ENCODE measurements at regions not wholly inside any gene's neighbourhood (a gene's known extent, or its start where the extent isn't known, plus 50 kb on each side); places are given as distances from the start of the nearest gene placed in this dataset.
"Not testable (repeated sequence)": the region's sequence is repeated elsewhere in the genome, so short reads cannot be mapped to it uniquely, and the experiment has no call there.

DNA sequence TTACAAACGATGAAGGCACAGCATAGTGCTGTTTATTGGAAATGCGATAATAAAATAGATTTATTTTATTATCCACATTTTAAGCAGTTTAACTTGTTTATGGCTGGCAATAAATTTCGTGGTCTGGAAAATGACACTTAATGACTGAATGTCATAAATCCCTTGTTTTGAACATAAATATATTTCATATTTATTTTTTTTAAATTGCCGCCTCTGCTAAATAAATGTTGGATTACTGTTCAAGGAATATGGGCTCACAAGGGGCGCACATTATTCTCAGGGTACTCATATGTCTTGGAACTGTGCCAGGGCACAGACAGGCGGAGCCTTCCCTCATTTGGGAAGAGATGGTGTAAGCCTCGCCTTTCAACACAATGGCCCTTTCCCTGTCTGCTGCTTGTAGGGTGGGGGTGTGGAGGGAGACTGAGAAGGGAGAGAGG, 134.3 kb downstream of the PXDC1 start:
- TF ChIP-seq FOXA1 (IDR thresholded peaks at IDR 0.05) (no peak), FOXM1 (IDR thresholded peaks at IDR 0.05; ENCODE audit: borderline replicate concordance) (no peak), CTBP1 (IDR thresholded peaks at IDR 0.05; ENCODE audit: borderline replicate concordance) (peak; percentile 90; the same call in 1 of the 2 replicates)
- TF ChIP-seq, protein P1, sequence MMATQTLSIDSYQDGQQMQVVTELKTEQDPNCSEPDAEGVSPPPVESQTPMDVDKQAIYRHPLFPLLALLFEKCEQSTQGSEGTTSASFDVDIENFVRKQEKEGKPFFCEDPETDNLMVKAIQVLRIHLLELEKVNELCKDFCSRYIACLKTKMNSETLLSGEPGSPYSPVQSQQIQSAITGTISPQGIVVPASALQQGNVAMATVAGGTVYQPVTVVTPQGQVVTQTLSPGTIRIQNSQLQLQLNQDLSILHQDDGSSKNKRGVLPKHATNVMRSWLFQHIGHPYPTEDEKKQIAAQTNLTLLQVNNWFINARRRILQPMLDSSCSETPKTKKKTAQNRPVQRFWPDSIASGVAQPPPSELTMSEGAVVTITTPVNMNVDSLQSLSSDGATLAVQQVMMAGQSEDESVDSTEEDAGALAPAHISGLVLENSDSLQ (IDR thresholded peaks at IDR 0.05): peak; percentile 94
- CTCF ChIA-PET: no interaction called here
- DNase-seq (ENCODE audit: extremely low spot score): no peak
- POLR2A ChIA-PET: no interaction called here

DNA sequence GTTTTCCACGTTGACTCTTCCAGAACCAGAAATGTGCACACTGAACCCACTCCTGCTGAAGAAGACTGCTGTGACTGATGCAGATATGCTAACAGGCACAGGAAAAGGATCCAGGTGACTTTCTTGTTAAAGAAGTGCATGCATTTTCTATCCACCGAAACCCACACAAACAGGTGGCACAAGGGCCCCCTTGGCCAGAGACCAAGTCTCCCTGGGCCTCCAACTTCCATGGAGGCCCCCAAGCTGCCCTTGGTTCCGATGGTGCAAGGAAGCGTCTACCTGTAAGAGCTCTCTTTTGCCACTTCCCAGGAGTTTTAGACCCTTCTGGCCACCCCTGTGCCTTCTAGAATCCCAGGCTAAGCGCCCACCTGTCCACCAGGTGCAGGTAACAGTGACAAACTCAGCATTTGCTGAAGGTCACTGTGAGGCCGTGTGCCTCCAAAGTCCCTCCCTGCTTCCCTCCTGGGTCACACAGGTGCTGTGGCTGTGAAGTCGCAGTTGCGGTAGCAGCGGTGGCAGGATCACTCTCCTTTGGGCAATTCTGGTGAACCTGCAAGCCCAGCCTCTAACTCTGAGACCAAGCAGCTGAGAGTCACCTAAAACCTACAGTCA, 134.8 kb downstream of the PXDC1 start:
- ChIA-PET CTCF (no interaction called here), POLR2A (interaction anchor here (1.5 kb wide), 1 partner anchor 84 kb away, joined by 3 read pairs; no protein-coding TSS in a partner anchor)
- TF ChIP-seq SUZ12 (IDR thresholded peaks at IDR 0.05): no peak
- no peak for DNase-seq (ENCODE audit: extremely low spot score)

DNA sequence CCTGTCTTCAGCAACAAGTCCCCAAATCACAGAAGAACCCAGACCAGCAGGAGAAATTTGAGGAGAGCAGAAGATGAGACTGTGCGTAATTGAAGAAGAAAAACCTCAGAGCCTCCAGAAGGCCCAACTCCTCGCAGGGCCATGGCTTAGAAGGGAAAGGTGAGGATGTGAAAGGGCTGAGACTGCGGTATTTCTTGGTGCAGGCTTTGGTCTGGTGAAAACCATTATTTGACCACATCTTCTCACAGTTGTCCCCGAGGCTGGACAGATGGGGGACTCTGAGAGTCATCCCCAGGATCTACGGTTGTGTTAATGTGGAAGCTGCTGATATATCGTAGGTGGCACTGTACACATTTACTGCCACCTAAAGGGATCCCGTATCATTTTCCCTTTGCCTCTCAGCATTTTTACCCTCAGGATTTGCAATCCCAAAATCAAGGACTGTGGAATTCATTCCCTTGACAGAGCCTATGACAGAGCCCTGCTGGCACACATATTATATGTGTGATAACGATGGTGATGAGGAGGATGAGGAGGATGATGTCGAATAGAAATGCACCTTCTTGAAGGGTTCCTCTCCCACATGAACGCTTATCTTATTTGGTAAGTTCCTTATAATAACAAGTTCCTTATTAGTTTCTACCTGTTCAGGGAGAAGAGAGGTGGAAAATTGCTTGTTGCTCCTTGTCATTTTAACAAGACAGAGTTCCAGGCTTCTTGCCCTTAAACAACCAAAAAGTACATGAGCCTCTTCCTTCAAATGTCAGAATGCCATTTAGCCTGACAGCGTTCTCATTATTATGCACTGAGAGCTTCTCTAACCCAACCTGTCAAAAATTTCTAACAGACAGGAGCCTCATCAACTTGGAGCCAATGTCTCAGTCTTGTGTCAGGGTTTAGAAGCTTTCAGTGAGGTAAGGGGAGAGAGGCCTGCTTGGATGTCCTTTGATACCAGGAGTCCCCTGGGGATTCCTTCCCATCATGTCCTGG, 135.8 kb downstream of the PXDC1 start:
- CTCF ChIA-PET: no interaction called here
- TF ChIP-seq ARNT (IDR thresholded peaks at IDR 0.05) (no peak), BHLHE40 (IDR thresholded peaks at IDR 0.05; ENCODE audit: borderline replicate concordance) (no peak), NFRKB (IDR thresholded peaks at IDR 0.05) (no peak), SUZ12 (IDR thresholded peaks at IDR 0.05) (no peak), HDGF (IDR thresholded peaks at IDR 0.05; ENCODE audit: borderline replicate concordance) (no peak), TARDBP (IDR thresholded peaks at IDR 0.05) (no peak), LEF1 (IDR thresholded peaks at IDR 0.05; ENCODE audit: borderline replicate concordance) (no peak), FOXM1 (IDR thresholded peaks at IDR 0.05; ENCODE audit: borderline replicate concordance) (no peak), SP1 (IDR thresholded peaks at IDR 0.05) (no peak), ZNF384 (IDR thresholded peaks at IDR 0.05) (no peak)
- TF ChIP-seq, protein P1 (IDR thresholded peaks at IDR 0.05): no peak

DNA sequence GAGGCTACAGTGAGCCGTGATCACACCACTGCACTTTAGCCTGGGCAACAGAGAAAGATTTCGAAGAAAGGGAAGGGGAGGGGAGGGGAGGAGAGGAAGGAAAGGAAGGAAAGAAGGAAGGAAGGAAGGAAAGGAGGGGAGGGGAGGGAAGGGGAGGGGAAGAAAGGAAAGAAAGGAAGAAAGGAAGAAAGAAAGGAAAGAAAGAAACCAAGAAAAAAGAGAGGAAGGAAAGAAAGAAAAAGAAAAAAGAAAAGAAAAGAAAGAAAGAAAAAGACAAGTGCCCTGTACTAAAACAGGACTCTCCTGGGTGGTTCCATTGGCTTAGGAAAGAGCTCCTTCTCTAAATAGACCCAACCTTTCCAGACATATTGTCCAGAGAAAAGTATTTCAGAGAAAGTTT, 136.6 kb downstream of the PXDC1 start:
- ChIA-PET POLR2A (interaction anchor here (1.5 kb wide), 1 partner anchor 86 kb away, joined by 3 read pairs; no protein-coding TSS in a partner anchor), CTCF (no interaction called here)
- no peak for DNase-seq (ENCODE audit: extremely low spot score)
- TF ChIP-seq ARNT (IDR thresholded peaks at IDR 0.05) (no peak), SUZ12 (IDR thresholded peaks at IDR 0.05) (no peak), FOXM1 (IDR thresholded peaks at IDR 0.05; ENCODE audit: borderline replicate concordance) (no peak), BHLHE40 (IDR thresholded peaks at IDR 0.05; ENCODE audit: borderline replicate concordance) (no peak), LEF1 (IDR thresholded peaks at IDR 0.05; ENCODE audit: borderline replicate concordance) (no peak)

More for the DNA sequence above, 135.8 kb downstream of the PXDC1 start:
- POLR2A ChIA-PET: interaction anchor here (1.5 kb wide), 1 partner anchor 85 kb away, joined by 3 read pairs; no protein-coding TSS in a partner anchor
- no peak for DNase-seq (ENCODE audit: extremely low spot score)

DNA sequence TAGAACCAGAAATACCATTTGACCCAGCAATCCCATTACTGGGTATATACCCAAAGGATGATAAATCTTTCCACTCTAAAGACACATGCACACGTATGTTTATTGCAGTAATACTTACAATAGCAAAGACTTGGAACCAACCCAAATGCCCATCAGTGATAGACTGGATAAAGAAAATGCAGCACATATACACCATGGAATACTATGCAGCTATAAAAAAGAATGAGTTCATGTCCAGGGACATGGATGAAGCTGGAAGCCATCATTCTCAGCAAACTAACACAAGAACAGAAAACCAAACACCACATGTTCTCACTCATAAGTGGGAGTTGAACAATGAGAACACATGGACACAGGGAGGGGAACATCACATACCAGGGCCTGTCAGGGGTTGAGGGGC, 137.9 kb downstream of the PXDC1 start:
- POLR2A ChIA-PET, CTCF ChIA-PET: not testable (repeated sequence)

DNA sequence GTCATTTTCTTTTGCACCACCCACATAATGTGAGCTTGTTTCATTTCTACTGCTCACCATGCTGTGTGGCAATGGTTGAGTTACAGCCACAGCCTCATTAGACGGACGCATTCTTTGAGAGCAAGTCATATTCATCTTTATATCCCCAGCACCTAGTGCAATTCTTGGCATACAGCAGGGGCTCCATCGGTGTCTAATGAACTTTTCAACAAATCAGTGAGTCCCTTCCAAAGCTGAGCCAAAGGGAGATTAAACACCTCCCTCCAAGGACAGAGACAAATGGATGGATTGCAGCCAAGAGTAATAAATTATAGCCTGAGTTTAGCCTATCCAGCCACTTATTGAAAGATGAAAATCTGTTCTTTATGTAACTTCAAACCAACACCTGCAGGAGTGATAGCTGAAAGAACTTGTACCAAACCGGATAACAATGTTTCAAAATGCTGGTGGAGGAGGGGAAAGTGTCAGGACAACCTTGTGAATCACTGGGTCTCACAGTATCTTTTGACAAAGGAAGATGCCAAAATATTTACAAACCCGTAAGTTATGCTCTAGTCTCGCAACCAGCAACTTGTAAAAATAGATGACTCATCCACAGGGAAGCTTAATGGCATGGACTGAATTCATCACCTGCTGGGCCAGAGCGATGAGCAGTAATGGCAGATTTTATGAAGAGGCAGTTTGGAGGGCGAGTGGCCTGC, 139.0 kb downstream of the PXDC1 start:
- no peak for TF ChIP-seq TARDBP (IDR thresholded peaks at IDR 0.05)
- TF ChIP-seq ARNT (IDR thresholded peaks at IDR 0.05): peak; percentile 42; the same call in 1 of the 2 replicates
- TF ChIP-seq ZNF384 (IDR thresholded peaks at IDR 0.05): no peak
- no peak for TF ChIP-seq LEF1 (IDR thresholded peaks at IDR 0.05; ENCODE audit: borderline replicate concordance)
- TF ChIP-seq FOXK2 (IDR thresholded peaks at IDR 0.05): no peak
- TF ChIP-seq HDGF (IDR thresholded peaks at IDR 0.05; ENCODE audit: borderline replicate concordance): peak; percentile 52; the same call in 1 of the 2 replicates
- no peak for TF ChIP-seq BHLHE40 (IDR thresholded peaks at IDR 0.05; ENCODE audit: borderline replicate concordance)
- TF ChIP-seq, protein P1 (IDR thresholded peaks at IDR 0.05): peak; percentile 91
- no peak for TF ChIP-seq L3MBTL2 (conservative IDR thresholded peaks at IDR 0.05)
- TF ChIP-seq CTBP1 (IDR thresholded peaks at IDR 0.05; ENCODE audit: borderline replicate concordance): peak; percentile 99
- ChIA-PET CTCF (interaction anchor here (0.7 to 1.3 kb wide), 3 partner anchors 15 to 170 kb away, joined by 3 to 6 read pairs (median 3); no protein-coding TSS in a partner anchor), POLR2A (no interaction called here)
- DNase-seq (ENCODE audit: extremely low spot score): peak; percentile 44

More for the DNA sequence above, 137.9 kb downstream of the PXDC1 start:
- not testable (repeated sequence) for DNase-seq (ENCODE audit: extremely low spot score)
